ENCODE measurements at regions not wholly inside any gene's neighbourhood (a gene's known extent, or its start where the extent isn't known, plus 50 kb on each side); places are given as distances from the start of the nearest gene placed in this dataset.

DNA sequence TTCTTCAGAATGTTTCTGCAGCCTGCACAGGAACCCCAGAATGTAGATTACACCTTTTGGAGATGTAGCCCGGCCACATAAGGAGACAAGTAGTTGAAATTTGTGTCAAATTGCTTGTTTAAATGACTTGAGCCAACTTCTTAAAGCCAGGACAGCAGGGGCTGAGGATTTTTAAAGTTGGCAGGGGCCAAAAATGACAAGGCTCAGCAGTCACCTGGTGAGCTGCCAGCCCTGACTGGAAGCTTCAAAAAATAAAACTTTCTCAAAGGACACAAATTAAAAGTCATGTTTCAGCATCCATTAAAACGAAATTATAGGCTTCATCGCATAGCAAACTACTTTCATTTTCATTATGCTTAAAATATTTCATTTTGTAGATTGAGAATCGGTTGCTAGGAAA is 340.3 kb upstream of the WWC1 start:
- TF ChIP-seq, protein P1, sequence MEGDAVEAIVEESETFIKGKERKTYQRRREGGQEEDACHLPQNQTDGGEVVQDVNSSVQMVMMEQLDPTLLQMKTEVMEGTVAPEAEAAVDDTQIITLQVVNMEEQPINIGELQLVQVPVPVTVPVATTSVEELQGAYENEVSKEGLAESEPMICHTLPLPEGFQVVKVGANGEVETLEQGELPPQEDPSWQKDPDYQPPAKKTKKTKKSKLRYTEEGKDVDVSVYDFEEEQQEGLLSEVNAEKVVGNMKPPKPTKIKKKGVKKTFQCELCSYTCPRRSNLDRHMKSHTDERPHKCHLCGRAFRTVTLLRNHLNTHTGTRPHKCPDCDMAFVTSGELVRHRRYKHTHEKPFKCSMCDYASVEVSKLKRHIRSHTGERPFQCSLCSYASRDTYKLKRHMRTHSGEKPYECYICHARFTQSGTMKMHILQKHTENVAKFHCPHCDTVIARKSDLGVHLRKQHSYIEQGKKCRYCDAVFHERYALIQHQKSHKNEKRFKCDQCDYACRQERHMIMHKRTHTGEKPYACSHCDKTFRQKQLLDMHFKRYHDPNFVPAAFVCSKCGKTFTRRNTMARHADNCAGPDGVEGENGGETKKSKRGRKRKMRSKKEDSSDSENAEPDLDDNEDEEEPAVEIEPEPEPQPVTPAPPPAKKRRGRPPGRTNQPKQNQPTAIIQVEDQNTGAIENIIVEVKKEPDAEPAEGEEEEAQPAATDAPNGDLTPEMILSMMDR (conservative IDR thresholded peaks at IDR 0.05; ENCODE audit: low read length) = no peak
- no peak for TF ChIP-seq EZH2phosphoT487 (IDR thresholded peaks at IDR 0.05; ENCODE audit: borderline replicate concordance, low read depth, low read length)
